ENCODE measurements at regions not wholly inside any gene's neighbourhood (a gene's known extent, or its start where the extent isn't known, plus 50 kb on each side); places are given as distances from the start of the nearest gene placed in this dataset.

DNA sequence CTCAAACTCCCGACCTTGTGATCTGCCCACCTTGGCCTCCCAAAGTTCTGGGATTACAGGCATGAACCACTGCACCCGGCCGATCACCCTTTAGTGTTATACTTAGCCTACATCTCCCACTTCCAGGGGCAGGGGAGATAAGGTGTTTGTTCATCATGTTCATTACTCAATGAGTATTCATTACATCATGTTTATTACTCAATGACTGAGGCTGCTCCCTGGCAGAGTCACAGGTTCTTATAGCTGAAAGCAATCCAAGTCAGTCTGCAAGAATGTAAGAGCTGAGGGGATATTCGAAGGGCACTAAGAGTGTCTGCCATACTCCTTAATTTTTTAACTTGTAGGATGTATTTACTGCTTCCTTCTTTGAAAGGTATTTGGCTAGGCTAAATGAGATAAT, 214.2 kb downstream of the SPATA31D1 start:
- H3K4me1 ChIP-seq: no peaks in the 10 kb centered on the region
- no peak for DNase-seq
- intact Hi-C loops (cut with DNase I): no loop called here
- no peaks in the 10 kb centered on the region for H3K27me3 ChIP-seq
- no peak overlapping the region for H3K4me3 ChIP-seq
- TF ChIP-seq EP300 (IDR thresholded peaks at IDR 0.05) (no peak), POLR2A (IDR thresholded peaks at IDR 0.05) (no peak), POLR2AphosphoS5 (IDR thresholded peaks at IDR 0.05) (no peak)
- TF ChIP-seq, protein P1, sequence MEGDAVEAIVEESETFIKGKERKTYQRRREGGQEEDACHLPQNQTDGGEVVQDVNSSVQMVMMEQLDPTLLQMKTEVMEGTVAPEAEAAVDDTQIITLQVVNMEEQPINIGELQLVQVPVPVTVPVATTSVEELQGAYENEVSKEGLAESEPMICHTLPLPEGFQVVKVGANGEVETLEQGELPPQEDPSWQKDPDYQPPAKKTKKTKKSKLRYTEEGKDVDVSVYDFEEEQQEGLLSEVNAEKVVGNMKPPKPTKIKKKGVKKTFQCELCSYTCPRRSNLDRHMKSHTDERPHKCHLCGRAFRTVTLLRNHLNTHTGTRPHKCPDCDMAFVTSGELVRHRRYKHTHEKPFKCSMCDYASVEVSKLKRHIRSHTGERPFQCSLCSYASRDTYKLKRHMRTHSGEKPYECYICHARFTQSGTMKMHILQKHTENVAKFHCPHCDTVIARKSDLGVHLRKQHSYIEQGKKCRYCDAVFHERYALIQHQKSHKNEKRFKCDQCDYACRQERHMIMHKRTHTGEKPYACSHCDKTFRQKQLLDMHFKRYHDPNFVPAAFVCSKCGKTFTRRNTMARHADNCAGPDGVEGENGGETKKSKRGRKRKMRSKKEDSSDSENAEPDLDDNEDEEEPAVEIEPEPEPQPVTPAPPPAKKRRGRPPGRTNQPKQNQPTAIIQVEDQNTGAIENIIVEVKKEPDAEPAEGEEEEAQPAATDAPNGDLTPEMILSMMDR (IDR thresholded peaks at IDR 0.05): no peak
- H3K36me3 ChIP-seq: no peaks in the 10 kb centered on the region
- H3K27ac ChIP-seq: no peak overlapping the region
- H3K9me3 ChIP-seq: no peaks in the 10 kb centered on the region
- WGBS, 2 donors: 88 to 91% methylated on average over 4 of the region's 4 CpGs

DNA sequence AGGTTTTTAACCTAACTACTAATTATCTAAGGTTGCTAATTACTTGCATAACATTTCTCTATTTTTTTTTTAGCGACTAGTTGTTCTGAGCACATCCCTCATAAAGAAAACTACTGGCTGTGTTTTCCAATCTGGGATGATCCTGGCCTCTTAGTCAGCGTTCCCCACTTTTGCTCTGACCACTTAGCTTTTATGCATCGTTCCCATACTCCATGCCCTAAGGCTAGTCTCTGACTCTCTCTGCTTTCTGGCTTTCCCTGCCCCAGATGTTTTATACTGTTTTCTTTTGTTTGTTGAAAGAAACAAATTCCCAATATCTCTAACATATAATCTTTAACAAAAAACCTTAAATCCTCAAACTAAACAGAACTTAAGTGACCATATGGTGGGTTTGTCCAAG, 217.9 kb downstream of the SPATA31D1 start:
- no peaks in the 10 kb centered on the region for H3K4me1 ChIP-seq
- no peak for TF ChIP-seq POLR2A (IDR thresholded peaks at IDR 0.05)
- TF ChIP-seq, protein P1 (IDR thresholded peaks at IDR 0.05): no peak
- no peak for TF ChIP-seq EP300 (IDR thresholded peaks at IDR 0.05)
- no peak for TF ChIP-seq POLR2AphosphoS5 (IDR thresholded peaks at IDR 0.05)
- intact Hi-C loops (cut with DNase I): no loop called here
- H3K27ac ChIP-seq: no peak overlapping the region
- H3K27me3 ChIP-seq: no peaks in the 10 kb centered on the region
- peaks cover 0 to 4% (median 0%) of the 10 kb centered on the region in 4 donors for H3K9me3 ChIP-seq
- DNase-seq: no peak
- no peak overlapping the region for H3K4me3 ChIP-seq
- H3K36me3 ChIP-seq: no peaks in the 10 kb centered on the region
- WGBS, 2 donors: 87 to 88% methylated on average over 3 of the region's 3 CpGs

DNA sequence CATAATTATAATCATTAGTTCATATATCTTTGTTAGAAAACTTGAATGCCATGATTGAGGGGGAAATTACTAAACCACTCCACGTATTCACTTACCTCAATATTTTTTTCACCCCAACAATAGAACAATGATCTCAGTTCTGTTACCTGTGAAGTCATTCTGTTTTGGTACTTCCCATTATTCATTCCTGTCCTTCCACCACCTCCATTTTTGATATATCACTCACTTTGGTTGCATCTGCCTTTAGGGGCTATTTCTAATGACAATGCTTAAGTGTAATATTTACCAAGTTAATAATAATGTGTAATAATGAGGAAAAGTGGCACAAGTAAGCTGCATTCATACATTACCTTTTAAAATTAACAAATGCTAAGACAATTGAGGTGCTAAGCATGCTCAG, 218.4 kb downstream of the SPATA31D1 start:
- Histone ChIP-seq H3K27ac (no peak overlapping the region), H3K4me1 (no peaks in the 10 kb centered on the region), H3K36me3 (no peaks in the 10 kb centered on the region), H3K4me3 (no peak overlapping the region), H3K27me3 (no peaks in the 10 kb centered on the region), H3K9me3 (peaks cover 0 to 4% (median 0%) of the 10 kb centered on the region in 4 donors)
- TF ChIP-seq POLR2AphosphoS5 (IDR thresholded peaks at IDR 0.05) (no peak), EP300 (IDR thresholded peaks at IDR 0.05) (no peak), POLR2A (IDR thresholded peaks at IDR 0.05) (no peak)
- TF ChIP-seq, protein P1 (IDR thresholded peaks at IDR 0.05): no peak
- intact Hi-C loops (cut with DNase I): no loop called here
- no peak for DNase-seq
- WGBS, 2 donors: 84 to 85% methylated on average over 1 of the region's 1 CpG

DNA sequence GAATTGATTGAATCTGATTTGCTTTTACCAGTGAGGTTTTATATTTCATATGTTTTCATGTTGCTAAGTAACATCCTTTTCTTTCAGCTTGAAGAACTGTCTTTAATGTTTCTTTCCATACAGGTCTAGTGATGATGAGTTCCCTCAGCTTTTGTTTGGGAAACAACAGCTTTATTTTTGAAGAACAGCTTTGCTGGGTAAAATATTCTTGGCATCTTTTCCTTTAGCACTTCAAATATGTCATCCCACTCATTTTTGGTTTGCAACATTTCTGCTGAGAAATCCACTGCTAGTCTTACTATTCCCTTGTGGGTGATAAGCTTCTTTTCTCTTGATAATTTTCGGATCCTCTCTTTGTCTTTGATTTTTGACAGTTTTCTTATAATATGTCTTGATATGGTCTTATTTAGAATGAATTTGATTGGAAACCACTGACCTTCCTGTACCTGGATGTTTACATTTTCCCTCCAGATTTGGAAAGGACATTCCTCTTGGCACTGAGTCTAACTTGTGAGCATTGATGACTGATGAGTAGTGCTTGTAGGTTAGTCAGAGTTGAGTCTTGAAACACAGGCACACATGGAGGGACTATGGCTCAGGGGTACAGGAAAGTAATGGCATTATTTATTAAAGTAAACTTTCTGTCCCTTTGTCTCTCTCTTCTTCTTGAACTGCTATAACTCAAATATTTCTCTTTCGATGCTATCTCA, 220.3 kb downstream of the SPATA31D1 start:
- H3K9me3 ChIP-seq: peaks cover 0 to 4% (median 1%) of the 10 kb centered on the region in 4 donors
- no peak overlapping the region for H3K4me3 ChIP-seq
- H3K27me3 ChIP-seq: no peaks in the 10 kb centered on the region
- no peaks in the 10 kb centered on the region for H3K36me3 ChIP-seq
- no peak for DNase-seq
- no peak overlapping the region for H3K27ac ChIP-seq
- intact Hi-C loops (cut with DNase I): no loop called here
- no peaks in the 10 kb centered on the region for H3K4me1 ChIP-seq
- WGBS, 2 donors: 87% methylated on average over 2 of the region's 2 CpGs
- TF ChIP-seq POLR2A (IDR thresholded peaks at IDR 0.05) (no peak), EP300 (IDR thresholded peaks at IDR 0.05) (no peak), POLR2AphosphoS5 (IDR thresholded peaks at IDR 0.05) (no peak)
- TF ChIP-seq, protein P1 (IDR thresholded peaks at IDR 0.05): no peak
